ENCODE measurements at regions not wholly inside any gene's neighbourhood (a gene's known extent, or its start where the extent isn't known, plus 50 kb on each side); places are given as distances from the start of the nearest gene placed in this dataset.

DNA sequence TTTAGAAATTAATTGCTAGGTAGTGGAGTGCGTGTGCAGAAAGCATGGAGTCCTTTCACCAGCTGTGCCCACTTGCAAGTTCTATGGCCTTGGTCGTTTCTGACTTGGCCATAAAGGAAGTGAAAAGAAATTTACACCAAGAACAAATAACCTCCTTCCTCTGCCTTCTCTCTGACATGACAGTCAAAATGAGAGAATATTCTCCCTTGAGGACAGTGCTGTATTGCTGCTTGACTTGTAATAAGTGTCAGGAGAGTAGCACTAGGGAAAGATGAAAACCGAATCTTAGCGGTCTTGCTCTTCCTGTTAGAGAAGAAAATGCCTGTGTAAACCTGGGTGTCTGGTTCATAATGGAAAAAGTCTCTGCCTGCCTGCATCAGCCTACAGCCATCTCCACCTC, 333.1 kb upstream of the RAG2 start:
- Mint-ChIP-seq H3K27ac (no peak overlapping the region), H3K4me1 (no peaks in the 10 kb centered on the region), H3K36me3 (ENCODE audit: low read depth) (no peaks in the 10 kb centered on the region), H3K9me3 (peaks cover 7% of the 10 kb centered on the region), H3K4me3 (no peak overlapping the region), H3K27me3 (no peaks in the 10 kb centered on the region)
- no peak for ATAC-seq (replicated peaks)

GRCh38 chr11:36930256-36930655, 332.2 kb upstream of the RAG2 start:
- Mint-ChIP-seq H3K4me1 (no peaks in the 10 kb centered on the region), H3K27ac (no peak overlapping the region)
- no peak for ATAC-seq (replicated peaks)

GRCh38 chr11:36929401-36929800, 331.4 kb upstream of the RAG2 start:
- Mint-ChIP-seq H3K4me3 (no peak overlapping the region), H3K9me3 (peaks cover 7% of the 10 kb centered on the region), H3K4me1 (no peaks in the 10 kb centered on the region), H3K36me3 (ENCODE audit: low read depth) (no peaks in the 10 kb centered on the region), H3K27ac (no peak overlapping the region), H3K27me3 (no peaks in the 10 kb centered on the region)
- no peak for ATAC-seq (replicated peaks)

More at GRCh38 chr11:36930256-36930655, 332.2 kb upstream of the RAG2 start:
- Mint-ChIP-seq H3K27me3 (no peaks in the 10 kb centered on the region), H3K36me3 (ENCODE audit: low read depth) (no peaks in the 10 kb centered on the region), H3K9me3 (peaks cover 7% of the 10 kb centered on the region), H3K4me3 (no peak overlapping the region)

DNA sequence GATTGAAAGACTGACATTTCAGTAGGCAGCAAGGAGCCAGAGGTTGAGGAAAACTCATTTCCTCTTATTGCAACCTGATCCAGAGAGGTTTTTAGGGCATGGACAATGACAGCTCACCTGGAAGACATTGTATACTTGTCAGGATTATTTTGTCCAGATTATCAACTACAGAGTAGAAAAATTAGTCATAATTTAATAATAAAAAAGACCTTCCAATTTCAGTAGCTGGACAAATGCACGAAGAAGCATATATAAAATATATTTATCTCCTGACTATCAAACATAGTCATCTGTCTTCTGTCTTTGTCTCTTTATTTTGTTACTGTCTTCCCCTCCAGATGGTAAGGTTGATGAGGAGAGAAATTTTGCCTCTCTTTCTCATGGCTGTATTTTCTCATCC, 330.6 kb upstream of the RAG2 start:
- Mint-ChIP-seq H3K27ac (no peak overlapping the region), H3K9me3 (peaks cover 10% of the 10 kb centered on the region)

GRCh38 chr11:36899800-36900199, 301.8 kb upstream of the RAG2 start:
- H3K4me3 Mint-ChIP-seq: no peak overlapping the region
- H3K9me3 Mint-ChIP-seq: peaks cover under 1% of the 10 kb centered on the region
- no peaks in the 10 kb centered on the region for H3K27me3 Mint-ChIP-seq
- no peak for ATAC-seq (replicated peaks)
- no peak overlapping the region for H3K27ac Mint-ChIP-seq
- H3K36me3 Mint-ChIP-seq (ENCODE audit: low read depth): no peaks in the 10 kb centered on the region
- no peaks in the 10 kb centered on the region for H3K4me1 Mint-ChIP-seq

More for the DNA sequence above, 330.6 kb upstream of the RAG2 start:
- H3K36me3 Mint-ChIP-seq (ENCODE audit: low read depth): no peaks in the 10 kb centered on the region
- H3K27me3 Mint-ChIP-seq: no peaks in the 10 kb centered on the region
- H3K4me1 Mint-ChIP-seq: no peaks in the 10 kb centered on the region
- no peak overlapping the region for H3K4me3 Mint-ChIP-seq
- no peak for ATAC-seq (replicated peaks)

DNA sequence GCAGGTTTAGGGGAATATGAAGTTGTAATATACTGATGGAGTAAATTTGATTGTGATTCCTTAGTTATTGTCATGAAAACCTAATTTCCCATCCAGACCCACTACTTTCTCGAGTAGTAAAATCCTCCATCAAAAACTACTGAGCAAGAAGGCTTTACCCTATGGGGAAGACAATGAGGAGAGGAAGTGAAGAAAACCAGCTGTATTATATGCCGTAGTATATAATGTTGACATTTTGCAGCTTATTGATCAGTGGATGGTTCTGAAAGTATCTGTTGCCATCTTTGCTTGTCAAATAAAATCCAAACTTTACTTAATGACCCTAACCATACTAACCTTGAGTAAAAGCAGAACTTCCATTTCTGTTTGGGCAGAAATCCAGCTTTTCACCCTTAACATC, 292.8 kb upstream of the RAG2 start:
- Mint-ChIP-seq H3K9me3 (no peaks in the 10 kb centered on the region), H3K27ac (no peak overlapping the region), H3K4me3 (no peak overlapping the region), H3K36me3 (ENCODE audit: low read depth) (no peaks in the 10 kb centered on the region), H3K27me3 (no peaks in the 10 kb centered on the region), H3K4me1 (no peaks in the 10 kb centered on the region)
- ATAC-seq (replicated peaks): no peak

- Mint-ChIP-seq H3K27ac (no peak overlapping the region), H3K36me3 (ENCODE audit: low read depth) (no peaks in the 10 kb centered on the region), H3K4me3 (no peak overlapping the region), H3K27me3 (no peaks in the 10 kb centered on the region), H3K9me3 (no peaks in the 10 kb centered on the region), H3K4me1 (no peaks in the 10 kb centered on the region)
- ATAC-seq (replicated peaks): no peak
Measured at GRCh38 chr11:36890121-36890679, 292.2 kb upstream of the RAG2 start.

DNA sequence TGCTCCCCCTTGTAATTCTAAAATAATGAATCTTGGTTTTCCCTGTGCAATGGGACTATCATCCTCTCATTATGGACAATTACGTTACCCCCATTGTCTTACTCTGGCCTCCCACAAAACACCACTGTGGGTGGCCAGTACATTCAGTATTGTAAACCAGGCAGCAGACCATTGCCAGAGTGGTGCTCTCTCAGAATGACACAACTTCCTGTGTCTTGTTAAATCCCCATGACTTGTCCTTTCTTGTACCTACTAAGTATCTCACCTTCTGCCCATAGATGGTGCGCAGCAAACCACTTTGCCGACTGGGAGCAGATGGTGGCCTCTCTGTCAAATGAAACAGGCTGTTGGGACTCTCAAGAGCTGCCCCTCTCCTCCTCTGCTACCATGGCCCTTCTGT, 287.1 kb upstream of the RAG2 start:
- Mint-ChIP-seq H3K36me3 (ENCODE audit: low read depth) (no peaks in the 10 kb centered on the region), H3K27me3 (no peaks in the 10 kb centered on the region), H3K27ac (no peak overlapping the region), H3K4me3 (no peak overlapping the region), H3K4me1 (no peaks in the 10 kb centered on the region), H3K9me3 (peaks cover 4% of the 10 kb centered on the region)
- no peak for ATAC-seq (replicated peaks)

GRCh38 chr11:36878737-36879136, 280.7 kb upstream of the RAG2 start:
- no peak for ATAC-seq (replicated peaks)
- no peaks in the 10 kb centered on the region for H3K36me3 Mint-ChIP-seq (ENCODE audit: low read depth)
- peaks cover 4% of the 10 kb centered on the region for H3K9me3 Mint-ChIP-seq
- no peak overlapping the region for H3K27ac Mint-ChIP-seq
- H3K4me3 Mint-ChIP-seq: no peak overlapping the region
- H3K27me3 Mint-ChIP-seq: no peaks in the 10 kb centered on the region
- H3K4me1 Mint-ChIP-seq: no peaks in the 10 kb centered on the region

DNA sequence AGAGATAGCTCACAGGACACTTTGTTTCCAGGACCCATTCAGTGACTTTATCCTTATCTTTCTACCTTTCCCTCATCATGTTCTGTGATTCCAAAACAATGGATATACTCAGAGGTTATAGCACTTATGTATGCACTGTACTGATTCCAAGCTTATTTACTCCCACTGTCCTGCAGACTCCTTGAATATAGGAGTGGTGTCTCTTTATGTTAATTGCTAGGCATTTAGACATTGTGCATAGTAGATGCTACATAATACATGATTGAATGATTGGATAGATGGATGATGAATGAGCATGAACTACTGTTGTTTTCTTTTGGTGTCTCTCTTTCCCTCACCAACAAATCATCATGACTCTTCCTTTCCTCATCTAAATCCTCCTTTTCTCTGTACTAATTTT, 279.1 kb upstream of the RAG2 start:
- ATAC-seq (replicated peaks): no peak
- Mint-ChIP-seq H3K9me3 (peaks cover 4% of the 10 kb centered on the region), H3K4me3 (no peak overlapping the region), H3K4me1 (no peaks in the 10 kb centered on the region), H3K36me3 (ENCODE audit: low read depth) (no peaks in the 10 kb centered on the region), H3K27me3 (no peaks in the 10 kb centered on the region), H3K27ac (no peak overlapping the region)

- Mint-ChIP-seq H3K27ac (no peak overlapping the region), H3K4me3 (no peak overlapping the region), H3K27me3 (no peaks in the 10 kb centered on the region), H3K4me1 (no peaks in the 10 kb centered on the region), H3K36me3 (ENCODE audit: low read depth) (no peaks in the 10 kb centered on the region), H3K9me3 (peaks cover 4% of the 10 kb centered on the region)
- no peak for ATAC-seq (replicated peaks)
Measured at GRCh38 chr11:36876266-36876665, 278.2 kb upstream of the RAG2 start.

- Mint-ChIP-seq H3K4me1 (no peaks in the 10 kb centered on the region), H3K36me3 (ENCODE audit: low read depth) (no peaks in the 10 kb centered on the region), H3K27me3 (no peaks in the 10 kb centered on the region), H3K9me3 (no peaks in the 10 kb centered on the region), H3K27ac (no peak overlapping the region), H3K4me3 (no peak overlapping the region)
- no peak for ATAC-seq (replicated peaks)
Measured at GRCh38 chr11:36874291-36874690, 276.3 kb upstream of the RAG2 start.

DNA sequence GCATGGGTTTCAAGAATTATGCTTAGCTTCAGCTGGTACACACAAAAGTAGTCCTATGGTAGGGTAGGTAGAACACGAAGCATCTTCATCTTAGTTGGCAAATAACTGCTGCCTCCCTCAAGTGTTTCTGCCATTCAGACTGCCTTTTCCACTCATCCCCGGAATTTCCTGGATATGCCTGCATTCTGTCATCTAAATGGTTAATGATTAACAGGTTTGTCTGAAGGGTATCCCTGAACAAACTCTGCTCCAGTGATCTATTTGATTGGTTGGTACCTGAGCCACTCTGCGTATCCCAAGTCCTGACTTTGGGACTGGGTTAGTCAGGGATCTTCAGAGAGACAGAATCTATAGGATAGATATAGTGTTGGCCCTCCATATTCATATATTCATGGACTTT, 272.3 kb upstream of the RAG2 start:
- H3K27ac Mint-ChIP-seq: no peak overlapping the region
- H3K4me3 Mint-ChIP-seq: no peak overlapping the region
- ATAC-seq (replicated peaks): no peak
- no peaks in the 10 kb centered on the region for H3K4me1 Mint-ChIP-seq
- H3K27me3 Mint-ChIP-seq: no peaks in the 10 kb centered on the region
- no peaks in the 10 kb centered on the region for H3K36me3 Mint-ChIP-seq (ENCODE audit: low read depth)
- no peaks in the 10 kb centered on the region for H3K9me3 Mint-ChIP-seq

- Mint-ChIP-seq H3K4me3 (no peak overlapping the region), H3K27ac (no peak overlapping the region), H3K9me3 (no peaks in the 10 kb centered on the region), H3K4me1 (no peaks in the 10 kb centered on the region), H3K27me3 (no peaks in the 10 kb centered on the region), H3K36me3 (ENCODE audit: low read depth) (no peaks in the 10 kb centered on the region)
- ATAC-seq (replicated peaks): no peak
Measured at GRCh38 chr11:36868380-36868779, 270.3 kb upstream of the RAG2 start.

- Mint-ChIP-seq H3K4me3 (no peak overlapping the region), H3K4me1 (no peaks in the 10 kb centered on the region), H3K36me3 (ENCODE audit: low read depth) (no peaks in the 10 kb centered on the region), H3K9me3 (no peaks in the 10 kb centered on the region), H3K27me3 (no peaks in the 10 kb centered on the region), H3K27ac (no peak overlapping the region)
- ATAC-seq (replicated peaks): no peak
Measured at GRCh38 chr11:36865846-36866245, 267.8 kb upstream of the RAG2 start.

GRCh38 chr11:36854875-36855274, 256.8 kb upstream of the RAG2 start:
- Mint-ChIP-seq H3K4me1 (no peaks in the 10 kb centered on the region), H3K36me3 (ENCODE audit: low read depth) (no peaks in the 10 kb centered on the region), H3K27me3 (peaks cover 4% of the 10 kb centered on the region), H3K9me3 (peaks cover 8% of the 10 kb centered on the region), H3K27ac (no peak overlapping the region), H3K4me3 (no peak overlapping the region)
- no peak for ATAC-seq (replicated peaks)

Data from activated T-helper 17 cell treated with anti-CD3 and anti-CD28 coated beads, Interleukin-2, amount 50 U/mL, for 72 hours (primary cell).